GM19468 (cell line): ENCODE measurements at regions not wholly inside any gene's neighbourhood (a gene's known extent, or its start where the extent isn't known, plus 50 kb on each side); places are given as distances from the start of the nearest gene placed in this dataset.

Source experiments
- ATAC-seq: cut with Tn5 transposase; IDR thresholded peaks from one replicate; pipeline ENCODE4 v1.9.1; 2021; ENCODE audit warnings: mild to moderate bottlenecking, moderate library complexity, moderate number of reproducible peaks; ENCODE audit not compliant: unreplicated experiment; ENCODE audit errors: extremely low read depth

DNA sequence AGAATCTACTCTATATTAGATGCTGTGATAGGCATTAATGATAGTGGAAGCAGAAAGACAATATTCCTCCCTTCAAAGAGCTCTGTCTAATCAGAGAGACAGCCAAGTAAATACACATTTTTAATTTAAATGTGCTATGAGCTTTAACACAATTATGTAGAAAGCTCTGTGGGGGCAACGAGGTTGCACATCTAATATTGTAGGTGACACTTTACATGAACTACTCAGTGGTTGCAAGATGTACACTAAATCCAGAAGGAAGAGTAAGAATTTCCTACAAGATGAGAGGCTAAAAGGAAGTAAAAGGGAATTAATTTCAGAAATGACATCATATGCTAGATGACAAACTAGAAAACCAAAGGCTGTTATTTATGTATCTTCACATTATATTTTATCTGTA lies 120.9 kb downstream of the SPCS3 start:
- no peak for ATAC-seq

DNA sequence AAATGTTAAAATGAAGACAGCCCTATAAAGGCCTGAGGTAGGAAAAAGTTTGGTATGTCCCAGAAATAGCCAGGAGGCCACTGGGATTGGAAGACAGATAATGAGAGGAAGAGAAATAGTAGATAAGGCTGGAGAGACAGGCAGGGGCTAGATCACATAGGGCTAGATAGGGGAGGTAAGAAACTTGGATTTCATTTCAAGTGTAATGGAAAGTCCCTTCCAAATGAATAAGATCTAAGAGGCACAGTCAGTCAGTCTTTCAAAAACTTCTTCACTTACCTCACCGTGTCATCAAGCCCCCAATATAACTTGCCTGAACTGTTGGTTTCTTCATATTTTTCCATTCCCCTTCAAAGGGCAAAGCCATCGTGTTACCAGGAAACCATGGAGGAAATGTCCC lies 121.8 kb downstream of the SPCS3 start:
- no peak for ATAC-seq

DNA sequence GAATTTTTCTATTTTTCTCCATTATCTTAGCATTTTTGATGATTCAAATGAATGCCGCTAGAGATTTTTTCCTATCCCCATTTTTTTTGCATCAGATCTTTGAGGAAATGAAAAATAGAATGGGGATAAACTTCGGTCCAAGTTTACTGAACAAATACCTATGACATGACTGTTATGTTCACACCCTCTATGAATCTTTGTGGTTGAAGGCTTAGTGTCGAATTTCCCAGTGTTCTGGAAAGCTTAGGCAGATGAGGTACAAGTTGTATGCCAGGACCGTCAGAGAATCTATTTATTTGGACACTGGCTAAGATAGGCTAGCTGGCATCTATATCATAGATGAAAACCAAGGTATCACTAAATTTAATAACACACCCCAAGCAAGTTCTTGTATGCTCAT lies 123.4 kb downstream of the SPCS3 start:
- ATAC-seq: no peak

DNA sequence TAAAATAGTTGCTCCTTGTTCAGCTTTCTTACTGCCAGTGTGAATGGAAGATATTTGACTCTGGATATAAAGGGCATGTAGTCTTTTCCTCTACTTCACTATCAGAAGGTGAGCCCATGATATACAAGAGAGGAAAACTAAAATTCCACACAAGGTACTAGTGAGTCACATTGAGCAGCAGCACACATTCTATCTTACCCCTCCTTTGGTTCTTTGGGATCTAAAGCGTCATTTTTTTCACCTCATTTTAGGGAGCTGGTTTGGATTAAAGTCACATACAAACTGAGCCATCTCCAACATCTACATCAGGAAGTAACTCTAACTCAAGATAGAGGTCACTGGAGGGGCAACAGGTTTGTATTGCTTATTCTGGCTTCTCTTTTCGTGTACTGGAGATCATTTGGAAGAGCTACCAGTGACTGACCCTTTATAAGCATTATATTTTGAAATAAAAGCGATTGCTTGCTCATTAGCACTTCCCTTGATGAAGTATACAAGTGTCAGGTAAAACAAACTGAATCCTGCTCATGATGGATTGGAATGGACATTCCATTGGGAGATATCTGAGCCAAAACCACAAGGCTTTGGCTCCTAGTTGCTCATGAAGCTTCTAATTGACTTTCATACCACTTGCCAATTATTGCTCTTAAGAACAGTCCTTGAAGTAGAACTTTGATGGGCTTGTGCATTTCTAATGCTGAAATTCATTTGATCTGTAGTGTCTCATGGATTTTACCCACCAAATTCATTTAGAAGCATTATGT lies 124.1 kb downstream of the SPCS3 start:
- ATAC-seq: no peak

DNA sequence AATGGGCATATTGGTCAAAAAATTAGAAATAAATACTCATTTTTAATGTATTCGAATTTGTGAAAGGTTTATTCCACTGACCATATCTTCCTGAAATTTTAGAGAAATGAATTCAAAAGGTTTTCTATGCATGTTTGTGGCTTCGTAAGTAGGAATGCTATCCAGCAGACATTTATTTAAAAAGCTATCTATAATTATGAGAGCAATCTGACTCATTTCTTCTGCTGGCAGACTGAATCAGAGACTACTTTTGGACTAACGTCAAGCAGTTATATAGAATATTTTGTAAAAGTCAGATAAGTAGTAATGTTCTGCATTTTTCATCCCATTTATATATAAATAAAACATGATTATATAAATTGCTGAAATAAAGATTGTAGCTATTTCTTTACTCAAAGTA lies 125.0 kb downstream of the SPCS3 start:
- ATAC-seq: no peak

DNA sequence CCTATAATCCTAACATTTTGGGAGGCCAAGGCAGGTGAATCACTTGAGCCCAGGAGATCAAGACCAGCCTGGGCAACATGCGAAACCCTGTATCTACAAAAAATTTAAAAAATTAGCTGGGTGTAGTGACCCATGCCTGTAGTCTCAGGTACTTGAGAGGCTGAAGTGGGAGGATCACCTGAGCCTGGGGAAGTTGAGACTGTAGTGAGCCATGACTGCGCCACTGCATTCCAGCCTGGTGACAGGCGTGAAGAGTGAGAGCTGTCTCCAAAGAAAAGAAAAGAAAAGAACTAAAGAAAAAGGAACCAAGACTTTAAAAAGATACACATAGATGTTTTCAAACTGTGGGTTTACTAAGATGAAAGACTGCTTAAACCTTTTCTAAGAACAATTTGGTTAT lies 129.0 kb downstream of the SPCS3 start:
- no peak for ATAC-seq

DNA sequence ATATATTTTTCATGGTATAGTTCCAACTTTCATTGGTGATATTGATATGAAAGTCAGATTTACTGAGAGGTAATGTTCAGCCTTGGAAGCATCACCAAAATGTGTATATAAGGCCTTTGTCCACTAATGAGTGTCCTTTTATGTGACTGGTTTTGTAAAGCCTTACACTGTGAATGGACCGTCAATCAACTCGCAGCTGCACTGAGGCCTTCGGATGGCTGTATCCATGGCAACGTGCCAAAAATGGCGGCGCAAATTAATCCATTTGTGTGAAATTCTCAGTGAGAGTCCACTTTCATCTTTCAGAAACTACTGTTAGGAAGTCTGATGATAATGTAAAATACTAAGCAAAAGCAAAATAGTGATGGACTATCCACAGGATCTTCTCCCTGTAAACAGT lies 131.7 kb downstream of the SPCS3 start:
- no peak for ATAC-seq

DNA sequence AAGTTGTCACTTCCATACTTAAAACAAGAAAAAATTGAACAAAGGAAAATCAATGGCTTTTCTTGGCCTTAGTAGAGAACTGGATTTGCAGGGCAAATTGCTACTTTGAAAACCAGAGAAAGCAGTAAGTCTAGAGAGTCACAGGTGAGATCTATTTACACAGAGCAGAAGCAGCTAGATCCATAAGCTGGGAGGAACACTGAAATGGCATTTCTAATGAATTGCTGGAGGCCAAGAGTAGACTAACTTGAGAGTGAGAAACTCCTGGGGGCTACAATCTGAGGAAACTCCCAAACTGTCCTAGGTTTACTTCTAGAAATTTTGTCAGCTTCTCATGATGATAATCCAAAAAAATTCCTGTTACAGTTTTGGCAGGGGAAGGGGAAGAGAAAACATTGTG lies 133.3 kb downstream of the SPCS3 start:
- ATAC-seq: no peak

DNA sequence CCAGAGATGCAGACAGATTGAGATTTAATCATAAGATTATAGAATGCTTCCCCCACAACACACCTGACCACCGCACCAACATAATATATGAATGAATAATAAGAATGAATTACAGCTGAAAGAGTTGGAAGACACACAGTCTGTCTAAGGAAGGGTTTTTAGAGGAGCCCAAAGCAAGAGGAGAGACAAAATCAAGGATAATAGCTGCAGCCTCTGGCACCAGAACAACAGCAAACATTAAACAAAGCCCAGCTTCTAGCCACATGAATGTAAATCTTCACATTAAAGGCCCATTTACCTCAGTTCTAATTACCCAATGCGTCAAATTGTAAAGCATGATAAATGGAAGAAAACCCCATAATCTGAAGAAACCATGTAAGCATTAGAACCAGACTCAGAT lies 133.9 kb downstream of the SPCS3 start:
- ATAC-seq: no peak

DNA sequence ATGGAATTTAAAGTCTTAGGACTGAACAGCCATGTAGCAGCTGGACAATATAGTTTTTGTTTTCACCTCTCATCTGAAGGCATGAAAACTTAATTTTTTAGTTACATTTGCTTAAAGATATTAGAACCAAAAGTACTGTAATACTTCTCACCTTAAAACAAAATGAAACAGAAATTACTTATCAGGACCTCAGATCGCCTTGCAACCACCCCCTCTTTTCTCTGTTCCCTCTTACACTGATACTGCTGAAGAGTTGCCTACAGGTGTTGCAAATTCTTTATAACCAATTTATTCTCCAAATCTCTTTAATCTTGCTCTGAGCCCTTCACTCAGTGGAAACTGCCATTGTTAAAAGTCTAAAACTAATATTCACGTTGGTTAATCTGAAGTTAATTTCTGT lies 145.0 kb downstream of the SPCS3 start:
- ATAC-seq: peak; percentile 98

DNA sequence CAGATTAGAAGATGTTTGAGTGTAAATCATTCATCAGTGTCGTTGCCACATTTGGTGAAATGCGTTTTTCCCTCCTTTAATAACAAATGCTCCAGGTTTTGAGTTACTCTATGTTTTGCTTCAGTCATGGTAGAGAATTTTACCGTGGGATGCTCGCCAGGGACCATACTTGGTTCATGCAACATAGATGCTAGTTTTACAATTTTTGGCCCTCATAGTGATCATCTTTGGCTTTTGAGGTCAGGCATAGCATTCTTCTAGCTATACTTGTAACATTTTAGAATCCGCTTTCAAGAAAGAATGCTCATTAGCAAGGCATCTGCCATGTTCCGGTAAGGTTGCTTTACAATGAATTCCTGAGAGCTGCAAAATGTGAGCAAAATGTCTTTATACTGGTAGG lies 147.2 kb downstream of the SPCS3 start:
- no peak for ATAC-seq

DNA sequence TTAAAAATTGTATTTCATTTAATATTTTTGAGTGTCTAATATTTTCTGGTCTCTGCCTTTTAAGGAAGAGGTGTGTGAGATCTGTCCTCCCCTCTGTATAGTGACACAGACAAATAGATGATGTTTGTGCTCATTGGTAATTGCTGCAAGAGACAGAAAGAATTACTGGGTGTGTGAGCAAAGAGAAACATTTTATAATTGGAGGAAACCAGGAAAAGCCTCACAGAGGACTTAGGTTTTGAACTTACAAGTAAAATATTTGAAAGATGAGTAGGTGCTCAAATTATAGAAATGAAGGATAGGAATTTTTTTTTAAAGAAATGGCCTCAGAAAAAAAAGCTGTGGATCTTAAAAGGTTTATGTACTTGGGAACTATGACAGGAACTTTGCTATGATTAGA lies 149.8 kb downstream of the SPCS3 start:
- no peak for ATAC-seq

DNA sequence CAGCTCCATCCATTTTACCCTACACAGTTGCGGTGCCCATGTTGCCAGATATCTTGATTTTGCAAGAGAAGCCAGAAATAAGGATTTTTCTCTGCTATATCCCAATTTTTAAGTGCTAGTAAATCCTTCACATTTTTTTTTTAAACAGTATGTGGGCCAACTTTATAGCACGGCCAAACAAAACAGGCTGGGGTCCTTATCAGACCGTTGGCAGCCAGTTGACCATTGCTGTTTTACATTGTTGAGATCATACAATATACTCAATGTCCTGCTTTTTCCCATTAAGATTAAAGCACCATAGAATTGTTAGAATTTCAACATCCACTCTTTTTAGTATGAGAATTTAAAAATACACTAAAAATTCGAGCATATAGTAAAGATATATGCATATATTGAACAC lies 150.9 kb downstream of the SPCS3 start:
- no peak for ATAC-seq

DNA sequence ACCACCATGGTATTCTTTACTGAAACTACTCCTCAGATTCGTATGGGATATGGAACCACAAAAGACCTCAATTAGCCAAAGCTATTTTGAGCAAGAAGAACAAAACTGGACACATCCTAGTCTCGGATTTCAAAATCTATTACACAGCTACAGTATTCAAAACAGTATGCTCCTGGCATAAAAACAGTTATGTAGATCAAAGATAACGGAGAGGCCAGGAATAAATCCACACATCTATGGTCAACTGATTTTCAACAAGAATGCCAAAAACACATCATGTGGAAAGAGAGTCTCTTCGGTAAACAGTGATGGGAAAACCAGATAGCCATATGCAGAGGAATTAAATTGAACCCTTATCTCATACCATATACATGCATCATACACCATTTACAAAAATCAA lies 155.3 kb downstream of the SPCS3 start:
- no peak for ATAC-seq

DNA sequence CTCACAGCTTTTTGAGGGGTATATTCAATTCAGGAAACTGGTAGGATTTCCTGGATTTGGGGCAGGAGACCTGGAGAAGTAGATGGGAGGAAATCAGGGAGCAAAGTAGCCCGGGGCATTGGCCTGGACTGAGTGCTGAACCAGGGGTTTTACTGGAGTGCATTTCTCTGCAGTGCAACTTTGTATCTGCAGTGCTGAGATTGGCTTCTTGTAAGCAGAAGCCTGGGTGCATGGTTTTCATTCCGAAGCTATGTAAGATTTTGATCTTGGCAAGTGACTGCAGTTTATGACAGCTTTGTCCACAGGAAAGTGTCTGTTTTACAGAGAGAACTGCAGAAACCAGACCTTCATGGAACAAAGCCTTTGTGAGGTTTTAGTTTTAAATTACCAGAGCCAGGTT lies 158.3 kb downstream of the SPCS3 start:
- ATAC-seq: no peak

DNA sequence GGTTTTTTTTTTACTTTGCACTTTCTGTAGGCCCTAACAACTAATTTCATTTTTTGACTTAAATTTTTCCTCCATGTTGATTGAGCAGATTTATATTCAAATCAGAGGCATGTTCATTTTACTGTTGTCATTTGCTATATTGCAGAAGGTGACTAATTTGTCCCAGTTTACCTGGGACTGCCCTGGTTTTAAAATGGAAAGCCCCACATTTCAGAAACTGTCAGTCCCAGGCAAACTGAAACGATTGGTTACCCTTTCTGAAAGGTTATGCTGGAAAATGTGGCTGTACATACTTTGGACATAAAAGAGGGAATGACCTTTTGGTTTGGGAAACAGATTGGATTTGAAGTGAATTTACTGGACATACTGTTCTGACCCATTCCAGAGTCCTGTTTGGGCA lies 160.0 kb downstream of the SPCS3 start:
- peak; percentile 43 for ATAC-seq

DNA sequence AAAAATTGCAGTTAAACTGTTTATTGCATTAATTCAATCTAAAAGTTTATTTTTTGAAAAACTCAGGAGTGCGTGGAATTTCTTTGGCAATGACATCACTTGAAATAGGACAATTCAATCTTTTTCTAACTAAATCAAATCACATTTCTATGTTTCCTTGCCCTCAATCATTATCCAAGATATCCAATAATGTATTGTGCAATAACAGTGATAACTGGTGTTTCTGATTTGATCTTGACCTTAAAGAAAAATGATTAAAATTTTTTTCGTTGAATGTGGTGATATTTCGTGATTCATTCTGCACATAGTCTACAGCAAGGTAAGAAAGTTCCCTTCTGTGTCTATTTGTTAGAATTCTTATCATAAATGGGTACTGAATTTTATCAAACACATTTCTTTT lies 163.2 kb downstream of the SPCS3 start:
- ATAC-seq: no peak

DNA sequence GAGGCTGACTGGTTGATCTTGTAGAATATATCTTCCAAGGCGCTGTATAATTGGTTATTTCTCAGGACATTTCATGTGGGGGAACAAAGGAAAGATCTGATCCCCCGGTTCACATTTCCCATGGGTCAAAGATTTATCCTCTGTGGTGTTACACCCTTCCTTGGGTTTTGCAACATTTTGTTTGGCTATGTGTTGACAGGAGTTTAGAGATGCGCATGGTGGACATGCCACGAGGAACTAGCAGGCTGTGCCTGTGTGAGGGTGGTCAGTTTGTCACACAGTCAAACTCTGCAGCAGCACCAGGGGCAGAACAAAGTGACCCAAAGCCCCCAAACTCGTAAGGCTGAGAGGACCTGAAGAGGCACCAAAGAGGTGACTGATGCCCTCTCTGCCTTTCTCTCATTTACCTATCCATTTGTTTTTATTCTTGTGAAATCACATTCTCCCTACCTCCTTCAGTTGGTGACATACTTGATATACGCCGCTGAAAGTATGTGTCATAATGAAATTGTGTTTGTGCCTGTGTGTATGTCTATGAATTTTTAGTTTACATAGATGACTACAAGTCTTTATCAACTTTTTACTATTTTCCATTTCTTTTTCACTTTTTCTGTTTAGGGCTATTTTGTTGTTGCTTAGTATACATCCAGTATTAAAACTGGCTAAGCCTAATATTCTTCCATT lies 164.7 kb downstream of the SPCS3 start:
- ATAC-seq: no peak

DNA sequence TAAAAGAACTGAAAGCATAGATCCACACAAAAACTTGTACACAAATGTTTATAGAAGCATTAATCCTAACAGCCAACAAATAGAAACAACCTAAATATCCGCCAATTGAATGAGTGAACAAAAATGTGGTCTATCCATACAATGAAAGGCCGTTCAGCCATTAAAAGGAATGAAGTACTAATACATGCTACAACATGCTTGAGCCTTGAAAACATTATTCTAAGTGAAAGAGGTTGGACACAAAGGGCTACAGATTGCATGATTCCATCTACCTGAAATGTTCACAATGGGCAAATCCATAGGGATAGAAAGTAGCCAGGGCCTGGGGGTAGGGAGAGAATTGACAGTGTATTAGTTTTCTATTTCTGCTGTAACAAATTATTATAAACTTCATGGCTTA lies 169.2 kb downstream of the SPCS3 start:
- no peak for ATAC-seq

DNA sequence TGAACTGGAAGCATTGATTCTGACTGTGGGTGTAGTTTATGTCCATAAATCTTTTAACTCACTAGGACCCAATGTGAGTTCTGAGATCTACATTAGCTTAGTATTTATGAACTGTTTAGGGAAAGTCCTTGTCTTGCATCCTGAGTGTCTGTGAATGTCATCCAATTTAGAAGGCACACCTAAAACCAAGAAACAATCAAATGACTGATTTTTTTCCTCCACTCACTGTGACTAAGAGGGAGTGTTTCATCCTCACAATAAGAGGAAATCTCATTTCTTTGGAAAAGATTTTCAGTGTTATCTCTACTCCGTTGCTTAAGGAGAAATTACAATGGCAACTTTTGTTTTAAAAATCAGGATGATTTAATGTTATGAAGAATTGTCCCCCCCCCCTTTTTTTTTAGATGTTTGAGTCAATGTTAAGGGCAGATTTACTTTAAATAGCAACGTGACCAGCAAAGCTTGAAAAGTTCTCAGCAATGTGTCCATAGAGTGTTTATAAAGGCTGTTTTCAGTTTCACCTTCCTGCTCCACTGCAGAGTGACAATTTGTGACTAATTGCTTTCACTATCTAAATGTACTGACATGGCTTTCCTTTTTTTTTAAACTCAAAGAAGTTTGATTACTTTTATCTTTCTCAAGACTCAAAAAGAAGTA lies 173.0 kb downstream of the SPCS3 start:
- ATAC-seq: peak; percentile 100

DNA sequence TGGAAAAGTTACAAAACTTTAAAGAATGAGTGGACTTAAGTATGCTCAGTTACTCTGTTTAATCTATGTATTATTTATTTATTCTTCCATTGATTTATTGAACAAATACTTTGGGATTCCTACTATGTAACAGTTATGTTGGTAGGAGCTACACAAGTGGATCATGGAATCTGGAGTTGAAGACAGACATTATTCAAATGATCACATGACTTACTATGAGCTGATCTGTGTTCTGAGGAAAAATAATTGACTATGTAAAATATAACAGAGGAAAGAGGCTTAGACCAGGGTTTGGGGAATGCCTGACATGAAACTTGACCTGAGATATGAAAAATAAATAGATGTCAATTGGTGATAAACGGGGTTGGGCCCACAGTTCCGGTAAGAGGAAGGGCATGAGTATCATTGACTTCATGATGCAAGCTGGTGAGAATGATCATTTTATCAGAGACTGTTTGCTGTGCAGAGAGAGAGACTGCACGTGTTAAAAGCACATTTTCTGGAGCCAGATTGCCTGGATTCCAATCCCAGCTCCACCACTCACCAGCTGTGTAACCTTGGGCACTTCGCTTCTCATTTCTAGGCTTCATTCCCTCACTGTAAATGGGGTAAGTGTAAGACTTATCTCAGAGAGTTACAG lies 179.0 kb downstream of the SPCS3 start:
- ATAC-seq: no peak
